Naive thymus-derived CD4-positive, alpha-beta T cell (primary cell): ENCODE measurements at regions not wholly inside any gene's neighbourhood (a gene's known extent, or its start where the extent isn't known, plus 50 kb on each side); places are given as distances from the start of the nearest gene placed in this dataset.

ENCODE experiments used
- ATAC-seq: fragments of 150-1000 bp; cut with Tn5 transposase; 2 replicates; pipeline ENCODE4 v1.10.0; 2021; ENCODE audit warnings: mild to moderate bottlenecking, moderate library complexity
- CTCF ChIA-PET: fragments of 350-600 bp; sonication (Branson Sonifier 250); formaldehyde crosslinking; loops from one replicate; lab custom pipeline; 2021; ENCODE audit warnings: antibody characterized with exemption; lab: Charles Lee
- POLR2A ChIA-PET: fragments of 350-600 bp; sonication (Branson Sonifier 250); formaldehyde crosslinking; loops from one replicate; lab custom pipeline; 2021; ENCODE audit warnings: antibody characterized with exemption, inconsistent platforms; lab: Charles Lee
- DNase-seq, 9 donors: peaks; one replicate each; pipeline versions ENCODE4 v3.0.0 to v3.0.0-alpha.2; 2020 to 2022; ENCODE audit warnings: mixed read lengths in 1 of 9
- H3K27ac ChIP-seq: one replicate; pipeline ENCODE4 v1.7.0; 2013; ENCODE audit warnings: mild to moderate bottlenecking, low read depth, low read length, moderate library complexity
- H3K27me3 ChIP-seq, 2 donors: one replicate each; pipeline ENCODE4 v1.7.0; 2013; ENCODE audit warnings: low read length in 2 of 2, mild to moderate bottlenecking in 2 of 2, moderate library complexity in 2 of 2; ENCODE audit not compliant: control insufficient read depth in 2 of 2, insufficient read depth in 2 of 2
- H3K36me3 ChIP-seq, 3 experiments: 1 replicate in 2 of 3; 2 replicates in 1 of 3; pipeline ENCODE4 v1.7.0; 2013; ENCODE audit warnings: low read length in 3 of 3, mild to moderate bottlenecking in 3 of 3, moderate library complexity in 1 of 3; ENCODE audit not compliant: insufficient read depth in 3 of 3, control insufficient read depth in 2 of 3
- H3K4me1 ChIP-seq, 2 donors: one replicate each; pipeline ENCODE4 v1.7.0; 2013; ENCODE audit warnings: low read length in 2 of 2, mild to moderate bottlenecking in 2 of 2, moderate library complexity in 1 of 2; ENCODE audit not compliant: control insufficient read depth in 2 of 2, insufficient read depth in 2 of 2
- H3K4me3 ChIP-seq: 2 replicates; pipeline ENCODE4 v1.7.0; 2013; ENCODE audit warnings: mild to moderate bottlenecking, low read length
- H3K9me3 ChIP-seq, 3 experiments: 1 replicate in 2 of 3; 2 replicates in 1 of 3; pipeline ENCODE4 v1.7.0; 2013; ENCODE audit warnings: low read length in 3 of 3; ENCODE audit not compliant: control insufficient read depth in 2 of 3
- H3K27ac Mint-ChIP-seq, 9 donors: one replicate each; pipeline ENCODE4 v1.8.0; 2020 to 2022; ENCODE audit warnings: mixed read lengths in 9 of 9, mild to moderate bottlenecking in 8 of 9, moderate library complexity in 5 of 9, inconsistent platforms in 2 of 9
- H3K27me3 Mint-ChIP-seq, 5 donors: one replicate each; pipeline ENCODE4 v1.8.0; 2021 to 2022; ENCODE audit warnings: mixed read lengths in 5 of 5, mild to moderate bottlenecking in 1 of 5
- H3K36me3 Mint-ChIP-seq, 5 donors: one replicate each; pipeline ENCODE4 v1.8.0; 2020 to 2022; ENCODE audit warnings: mixed read lengths in 5 of 5, mild to moderate bottlenecking in 3 of 5, inconsistent platforms in 1 of 5
- H3K4me1 Mint-ChIP-seq, 7 donors: one replicate each; pipeline ENCODE4 v1.8.0; 2020 to 2022; ENCODE audit warnings: mixed read lengths in 7 of 7, mild to moderate bottlenecking in 3 of 7, inconsistent platforms in 1 of 7
- H3K4me3 Mint-ChIP-seq, 10 donors: one replicate each; pipeline ENCODE4 v1.8.0; 2020 to 2022; ENCODE audit warnings: mild to moderate bottlenecking in 10 of 10, mixed read lengths in 10 of 10, moderate library complexity in 6 of 10, inconsistent platforms in 2 of 10
- H3K9me3 Mint-ChIP-seq, 11 donors: one replicate each; pipeline ENCODE4 v1.8.0; 2020 to 2022; ENCODE audit warnings: mixed read lengths in 11 of 11, mild to moderate bottlenecking in 4 of 11, inconsistent platforms in 1 of 11, moderate library complexity in 1 of 11
- intact Hi-C, 2 donors: fragments of 100-400 bp; cut with micrococcal nuclease; formaldehyde crosslinking; loops; one replicate each; pipeline ENCODE4 v1.15.1; 2023

DNA sequence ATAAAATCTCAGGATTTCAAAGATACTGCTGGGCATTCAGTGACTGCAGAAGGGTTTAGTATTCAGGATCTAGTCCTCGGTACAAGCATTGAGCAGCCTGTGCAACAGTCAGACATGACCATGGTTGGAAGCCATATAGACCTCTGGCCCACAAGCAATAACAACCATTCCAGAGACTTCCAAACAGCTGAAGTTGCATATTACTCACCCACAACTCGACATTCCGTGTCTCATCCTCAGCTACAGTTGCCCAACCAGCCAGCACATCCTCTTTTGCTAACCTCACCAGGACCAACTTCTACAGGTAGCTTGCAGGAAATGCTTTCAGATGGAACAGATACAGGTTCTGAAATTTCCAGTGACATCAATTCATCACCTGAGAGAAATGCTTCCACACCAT lies 156.8 kb downstream of the C11orf91 start:
- Histone ChIP-seq H3K36me3 (no peaks in the 10 kb centered on the region), H3K27ac (no peak overlapping the region), H3K27me3 (no peaks in the 10 kb centered on the region), H3K4me1 (no peaks in the 10 kb centered on the region), H3K9me3 (no peaks in the 10 kb centered on the region), H3K4me3 (no peak overlapping the region)
- Mint-ChIP-seq H3K4me1 (peaks cover 0 to 3% (median 0%) of the 10 kb centered on the region in 7 donors), H3K27me3 (peaks cover 21 to 33% (median 25%) of the 10 kb centered on the region in 5 donors), H3K36me3 (no peaks in the 10 kb centered on the region), H3K4me3 (no peak overlapping the region), H3K27ac (no peak overlapping the region), H3K9me3 (no peaks in the 10 kb centered on the region)
- no peak for DNase-seq
- ChIA-PET CTCF (interaction anchor here (0.6 to 2.4 kb wide), 2 partner anchors 194 to 199 kb away, joined by 4 to 14 read pairs; no protein-coding TSS in a partner anchor), POLR2A (interaction anchor here (0.6 kb wide), 1 partner anchor 290 kb away, joined by 3 read pairs; no protein-coding TSS in a partner anchor)
- intact Hi-C loops = loop anchor here (1.0 to 10.0 kb wide), 3 partner anchors 198 to 379 kb away; partner anchors contain the start of gene CSTF3 (in 1 of the 2)
- ATAC-seq = no peak

DNA sequence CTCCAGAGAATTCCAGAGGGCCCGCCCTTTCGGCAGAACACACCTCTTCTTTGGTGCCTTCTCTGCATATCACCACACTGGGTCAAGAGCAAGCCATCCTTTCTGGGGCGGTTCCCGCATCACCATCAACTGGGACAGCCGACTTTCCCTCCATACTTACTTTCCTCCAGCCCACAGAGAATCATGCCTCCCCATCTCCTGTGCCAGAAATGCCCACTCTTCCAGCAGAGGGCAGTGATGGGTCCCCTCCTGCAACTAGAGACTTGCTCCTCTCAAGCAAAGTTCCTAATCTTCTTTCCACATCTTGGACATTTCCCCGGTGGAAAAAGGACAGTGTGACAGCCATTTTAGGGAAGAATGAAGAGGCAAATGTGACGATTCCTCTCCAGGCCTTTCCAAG lies 157.7 kb downstream of the C11orf91 start:
- ATAC-seq (no peak), DNase-seq (peak in 6 of 9 donors; percentile 11 to 31 (median 16))
- H3K36me3 Mint-ChIP-seq = no peaks in the 10 kb centered on the region
- H3K4me3 ChIP-seq = no peak overlapping the region
- no peaks in the 10 kb centered on the region for H3K9me3 ChIP-seq
- POLR2A ChIA-PET = no interaction called here
- H3K27me3 Mint-ChIP-seq = peaks cover 21 to 33% (median 25%) of the 10 kb centered on the region in 5 donors
- H3K4me1 ChIP-seq = no peaks in the 10 kb centered on the region
- H3K27ac Mint-ChIP-seq = no peak overlapping the region
- H3K9me3 Mint-ChIP-seq = no peaks in the 10 kb centered on the region
- no peaks in the 10 kb centered on the region for H3K36me3 ChIP-seq
- H3K27me3 ChIP-seq = no peaks in the 10 kb centered on the region
- CTCF ChIA-PET = interaction anchor here (2.4 kb wide), 1 partner anchor 200 kb away, joined by 14 read pairs; no protein-coding TSS in a partner anchor
- H3K4me1 Mint-ChIP-seq = peaks cover 0 to 3% (median 0%) of the 10 kb centered on the region in 7 donors
- intact Hi-C loops = loop anchor here (1.0 to 10.0 kb wide), 3 partner anchors 199 to 378 kb away; partner anchors contain the start of gene CSTF3 (in 1 of the 2)
- H3K4me3 Mint-ChIP-seq = no peak overlapping the region
- no peak overlapping the region for H3K27ac ChIP-seq

GRCh38 chr11:33540946-33541915 lies 159.4 kb downstream of the C11orf91 start:
- H3K27ac Mint-ChIP-seq = no peak overlapping the region
- POLR2A ChIA-PET = no interaction called here
- H3K4me1 ChIP-seq = no peaks in the 10 kb centered on the region
- DNase-seq (no peak), ATAC-seq (no peak)
- no peaks in the 10 kb centered on the region for H3K9me3 ChIP-seq
- peaks cover 0 to 3% (median 0%) of the 10 kb centered on the region in 7 donors for H3K4me1 Mint-ChIP-seq
- intact Hi-C loops = loop anchor here in 1 of 2 donors (10.0 kb wide), 1 partner anchor 376 kb away; the partner anchor contains the start of gene CSTF3
- no peaks in the 10 kb centered on the region for H3K36me3 ChIP-seq
- H3K4me3 ChIP-seq = no peak overlapping the region
- no peak overlapping the region for H3K27ac ChIP-seq
- H3K9me3 Mint-ChIP-seq = no peaks in the 10 kb centered on the region
- no peak overlapping the region for H3K4me3 Mint-ChIP-seq
- no peaks in the 10 kb centered on the region for H3K27me3 ChIP-seq
- no peaks in the 10 kb centered on the region for H3K36me3 Mint-ChIP-seq
- H3K27me3 Mint-ChIP-seq = peaks cover 25 to 36% (median 34%) of the 10 kb centered on the region in 5 donors
- CTCF ChIA-PET = interaction anchor here (0.7 kb wide), 1 partner anchor 372 kb away, joined by 3 read pairs; no protein-coding TSS in a partner anchor

DNA sequence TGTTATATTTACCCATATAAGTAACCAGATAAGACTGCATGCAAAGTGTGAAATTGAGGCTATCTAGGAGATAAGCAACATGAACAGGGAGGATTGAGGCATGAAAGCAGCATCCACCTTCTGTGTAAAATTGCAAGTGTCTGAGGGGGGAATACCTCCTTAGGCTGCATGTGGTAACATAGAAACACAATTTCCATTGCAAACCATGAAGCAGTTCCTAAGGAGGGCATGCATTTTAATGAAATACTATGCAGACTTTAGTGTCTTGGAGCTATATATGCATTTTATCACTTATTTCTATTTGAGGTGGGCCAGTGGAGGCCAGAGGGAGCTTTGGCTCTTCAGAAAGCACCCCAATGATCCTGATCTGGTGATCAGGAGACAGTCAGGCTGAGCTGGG lies 160.2 kb downstream of the C11orf91 start:
- Histone ChIP-seq H3K27ac (no peak overlapping the region), H3K9me3 (no peaks in the 10 kb centered on the region), H3K36me3 (no peaks in the 10 kb centered on the region), H3K4me1 (no peaks in the 10 kb centered on the region), H3K4me3 (no peak overlapping the region), H3K27me3 (no peaks in the 10 kb centered on the region)
- POLR2A ChIA-PET = no interaction called here
- Mint-ChIP-seq H3K9me3 (no peaks in the 10 kb centered on the region), H3K27ac (no peak overlapping the region), H3K4me1 (peaks cover 0 to 3% (median 0%) of the 10 kb centered on the region in 7 donors), H3K27me3 (peaks cover 27 to 44% (median 35%) of the 10 kb centered on the region in 5 donors), H3K36me3 (no peaks in the 10 kb centered on the region), H3K4me3 (no peak overlapping the region)
- CTCF ChIA-PET = interaction anchor here (0.7 kb wide), 1 partner anchor 372 kb away, joined by 3 read pairs; no protein-coding TSS in a partner anchor
- intact Hi-C loops = loop anchor here in 1 of 2 donors (10.0 kb wide), 1 partner anchor 376 kb away; the partner anchor contains the start of gene CSTF3
- DNase-seq (no peak), ATAC-seq (no peak)

DNA sequence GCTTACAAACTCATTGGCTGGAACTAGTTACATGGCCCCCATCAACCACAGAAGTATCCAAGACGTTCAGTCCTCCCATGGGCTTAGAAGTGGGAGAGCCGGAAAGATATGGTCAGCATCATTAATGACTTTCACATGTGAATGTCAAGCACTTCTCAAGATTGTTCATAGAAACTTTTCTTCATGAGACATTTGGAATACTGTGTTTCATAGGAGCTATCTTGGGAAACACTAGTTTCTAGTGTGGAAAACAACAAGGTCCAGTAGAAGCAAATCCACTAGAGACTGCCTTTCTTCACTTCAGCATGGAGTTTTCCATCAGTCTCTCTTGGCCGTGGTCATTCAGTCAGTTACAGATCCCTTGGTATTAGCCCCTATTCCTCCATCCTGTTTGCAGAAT lies 160.9 kb downstream of the C11orf91 start:
- ATAC-seq (no peak), DNase-seq (no peak)
- ChIA-PET CTCF (no interaction called here), POLR2A (no interaction called here)
- H3K36me3 ChIP-seq = no peaks in the 10 kb centered on the region
- no peaks in the 10 kb centered on the region for H3K9me3 ChIP-seq
- no peak overlapping the region for H3K4me3 ChIP-seq
- Mint-ChIP-seq H3K36me3 (no peaks in the 10 kb centered on the region), H3K4me1 (peaks cover 0 to 3% (median 0%) of the 10 kb centered on the region in 7 donors), H3K27ac (no peak overlapping the region), H3K9me3 (peaks cover 0 to 3% (median 0%) of the 10 kb centered on the region in 11 donors), H3K4me3 (no peak overlapping the region), H3K27me3 (peaks cover 27 to 46% (median 40%) of the 10 kb centered on the region in 5 donors)
- H3K27ac ChIP-seq = no peak overlapping the region
- intact Hi-C loops = loop anchor here in 1 of 2 donors (10.0 kb wide), 1 partner anchor 375 kb away; the partner anchor contains the start of gene CSTF3
- no peaks in the 10 kb centered on the region for H3K27me3 ChIP-seq
- no peaks in the 10 kb centered on the region for H3K4me1 ChIP-seq

- Histone ChIP-seq H3K4me1 (no peaks in the 10 kb centered on the region), H3K9me3 (no peaks in the 10 kb centered on the region), H3K36me3 (no peaks in the 10 kb centered on the region), H3K27ac (no peak overlapping the region), H3K4me3 (no peak overlapping the region), H3K27me3 (no peaks in the 10 kb centered on the region)
- Mint-ChIP-seq H3K27ac (no peak overlapping the region), H3K9me3 (peaks cover 0 to 6% (median 0%) of the 10 kb centered on the region in 11 donors), H3K4me3 (no peak overlapping the region), H3K27me3 (peaks cover 27 to 45% (median 39%) of the 10 kb centered on the region in 5 donors), H3K36me3 (no peaks in the 10 kb centered on the region), H3K4me1 (peaks cover 0 to 3% (median 0%) of the 10 kb centered on the region in 7 donors)
- ATAC-seq = no peak
- intact Hi-C loops = no loop called here
- ChIA-PET POLR2A (no interaction called here), CTCF (no interaction called here)
- DNase-seq = no peak
Observed at GRCh38 chr11:33538726-33539125, 161.9 kb downstream of the C11orf91 start.
